ENCODE measurements at regions not wholly inside any gene's neighbourhood (a gene's known extent, or its start where the extent isn't known, plus 50 kb on each side); places are given as distances from the start of the nearest gene placed in this dataset.

GRCh38 chr9:6090277-6091210, 75.1 kb upstream of the RANBP6 start:
- DNase-seq (ENCODE audit: low read depth in 1 of 2, low spot score in 2 of 2) = no peak
- Histone ChIP-seq H3K9ac (replicated peaks in 1 of 4; ENCODE audit: extremely low read depth in 1 of 4, low read depth in 3 of 4, low read length in 3 of 4) (no peak overlapping the region), H3K23ac (ENCODE audit: insufficient read length) (no peak overlapping the region), H4K8ac (ENCODE audit: extremely low read depth, insufficient read depth, low read length) (no peak overlapping the region), H3K4me1 (replicated peaks in 1 of 4; ENCODE audit: control insufficient read depth in 3 of 4, insufficient read depth in 4 of 4, low read length in 3 of 4) (no peaks in the 10 kb centered on the region), H2AK5ac (ENCODE audit: low read depth, low read length) (no peak overlapping the region), H3K18ac (ENCODE audit: extremely low read depth, low read length) (no peak overlapping the region), H3K23me2 (ENCODE audit: low read depth, low read length) (no peaks in the 10 kb centered on the region), H3K27me3 (replicated peaks in 1 of 4; ENCODE audit: control insufficient read depth in 3 of 4, extremely low read depth in 1 of 4, insufficient read depth in 3 of 4, low read length in 3 of 4) (no peaks in the 10 kb centered on the region), H2BK20ac (ENCODE audit: low read length) (no peak overlapping the region), H3K9me3 (ENCODE audit: insufficient read depth in 2 of 2, low read depth in 1 of 2, low read length in 1 of 2) (no peaks in the 10 kb centered on the region), H3K27ac (ENCODE audit: low read depth, low read length) (no peak overlapping the region), H2BK15ac (ENCODE audit: low read length) (no peak overlapping the region), H3K14ac (ENCODE audit: insufficient read length) (no peak overlapping the region), H3K79me1 (ENCODE audit: low read depth, low read length) (no peaks in the 10 kb centered on the region), H4K5ac (ENCODE audit: insufficient read length, low read depth, low read length) (no peak overlapping the region), H3K4ac (replicated peaks; ENCODE audit: insufficient read length, low read depth, low read length) (no peak overlapping the region), H3K36me3 (ENCODE audit: control insufficient read depth in 2 of 4, insufficient read depth in 4 of 4, low read length in 3 of 4) (no peaks in the 10 kb centered on the region), H2BK5ac (ENCODE audit: low read depth, low read length) (no peak overlapping the region), H3K79me2 (ENCODE audit: control insufficient read depth in 1 of 2, insufficient read depth in 2 of 2, low read length in 2 of 2) (no peaks in the 10 kb centered on the region), H4K20me1 (replicated peaks in 1 of 2; ENCODE audit: control insufficient read depth in 1 of 2, insufficient read depth in 2 of 2, low read length in 2 of 2) (no peaks in the 10 kb centered on the region), H2BK12ac (ENCODE audit: low read depth, low read length) (no peak overlapping the region), H3K4me2 (ENCODE audit: insufficient read depth in 1 of 2, low read depth in 2 of 2, low read length in 2 of 2) (no peak overlapping the region), H2AFZ (ENCODE audit: low read length) (no peak overlapping the region), H4K91ac (replicated peaks; ENCODE audit: insufficient read length, low read length) (no peak overlapping the region), H3K4me3 (ENCODE audit: extremely low read depth in 1 of 4, insufficient read depth in 2 of 4, low read depth in 3 of 4, low read length in 4 of 4) (no peak overlapping the region), H2BK120ac (replicated peaks; ENCODE audit: low read depth, low read length) (no peak overlapping the region), H3K56ac (replicated peaks; ENCODE audit: insufficient read length, low read depth, low read length) (no peak overlapping the region)
- 81% methylated on average over 1 of the region's 1 CpG; no CpG with 5 or more reads in 1 of the 2 experiments for WGBS, 2 experiments (ENCODE audit: extremely low coverage in 1 of 2, insufficient coverage in 1 of 2, insufficient read length in 1 of 2, insufficient replicate concordance in 2 of 2, low coverage in 1 of 2, low lambda C conversion rate in 2 of 2, missing lambda C conversion rate in 1 of 2)
- ChIA-PET POLR2A (ENCODE audit: partially characterized antibody) (interaction anchor here (1.4 kb wide), 1 partner anchor 11 kb away, joined by 4 read pairs; no protein-coding TSS in a partner anchor), CTCF (ENCODE audit: partially characterized antibody) (interaction anchor here (0.6 to 2.2 kb wide), 3 partner anchors 14 to 101 kb away, joined by 3 to 10 read pairs (median 3); no protein-coding TSS in a partner anchor)
- no peak for FAIRE-seq
- TF ChIP-seq KDM5A (IDR thresholded peaks at IDR 0.05; ENCODE audit: low read length) (no peak), SRF (IDR thresholded peaks at IDR 0.05; ENCODE audit: low read depth, low read length) (no peak), ZNF274 (IDR thresholded peaks at IDR 0.05; ENCODE audit: borderline replicate concordance, extremely low read depth, low read length) (no peak), SIRT6 (IDR thresholded peaks at IDR 0.05; ENCODE audit: low read length) (no peak), CBX8 (IDR thresholded peaks at IDR 0.05; ENCODE audit: borderline replicate concordance, low read depth, low read length) (no peak), NANOG (IDR thresholded peaks at IDR 0.05; ENCODE audit: insufficient read depth, low read depth, low read length, poor library complexity, severe bottlenecking) (no peak), PHF8 (conservative IDR thresholded peaks at IDR 0.05; ENCODE audit: low read depth, low read length) (no peak), RAD21 (IDR thresholded peaks at IDR 0.05 in 1 of 2, conservative IDR thresholded peaks at IDR 0.05 in 1 of 2; ENCODE audit: low read depth in 2 of 2, low read length in 2 of 2) (no peak), HDAC2 (IDR thresholded peaks at IDR 0.05; ENCODE audit: borderline replicate concordance in 1 of 2, low read depth in 2 of 2, low read length in 2 of 2) (no peak), KDM1A (IDR thresholded peaks at IDR 0.05; ENCODE audit: borderline replicate concordance, low read length) (no peak), SIX5 (IDR thresholded peaks at IDR 0.05; ENCODE audit: low read depth, low read length) (no peak), TAF7 (optimal IDR thresholded peaks at IDR 0.05; ENCODE audit: borderline replicate concordance, low read depth, low read length) (no peak)

All from H1 (cell line).